ENCODE measurements at regions not wholly inside any gene's neighbourhood (a gene's known extent, or its start where the extent isn't known, plus 50 kb on each side); places are given as distances from the start of the nearest gene placed in this dataset.
"Not testable (repeated sequence)": the region's sequence is repeated elsewhere in the genome, so short reads cannot be mapped to it uniquely, and the experiment has no call there.

GRCh38 chr1:72985024-72985423, 702.7 kb upstream of the NEGR1 start:
- not testable (repeated sequence) for TF ChIP-seq CTCF (IDR thresholded peaks at IDR 0.05; ENCODE audit: poor library complexity, severe bottlenecking); EP300 (conservative IDR thresholded peaks at IDR 0.05; ENCODE audit: poor library complexity, severe bottlenecking)
